Kidney epithelial cell (primary cell): ENCODE measurements at regions not wholly inside any gene's neighbourhood (a gene's known extent, or its start where the extent isn't known, plus 50 kb on each side); places are given as distances from the start of the nearest gene placed in this dataset.
"Not testable (repeated sequence)": the region's sequence is repeated elsewhere in the genome, so short reads cannot be mapped to it uniquely, and the experiment has no call there.

ENCODE experiments used
- DNase-seq: peaks from one replicate; pipeline ENCODE4 v3.0.0-alpha.2; 2010; ENCODE audit warnings: low read depth
- H3K27me3 ChIP-seq: 2 replicates; pipeline ENCODE4 v1.6.0; 2011; ENCODE audit warnings: low read length; ENCODE audit not compliant: control insufficient read depth, insufficient read depth
- H3K36me3 ChIP-seq: 2 replicates; pipeline ENCODE4 v1.5.1; 2011; ENCODE audit warnings: low read length; ENCODE audit not compliant: control insufficient read depth, insufficient read depth
- H3K4me3 ChIP-seq: 2 replicates; pipeline ENCODE4 v1.5.1; 2011; ENCODE audit warnings: low read depth, mild to moderate bottlenecking, control low read depth, low read length
- TF ChIP-seq, protein P1 (sequence below): IDR thresholded peaks from 2 replicates; pipeline ENCODE4 v1.5.1; 2011; ENCODE audit warnings: mild to moderate bottlenecking, moderate library complexity, low read length, control low read depth, inconsistent platforms; ENCODE audit not compliant: insufficient read depth, poor library complexity, severe bottlenecking

DNA sequence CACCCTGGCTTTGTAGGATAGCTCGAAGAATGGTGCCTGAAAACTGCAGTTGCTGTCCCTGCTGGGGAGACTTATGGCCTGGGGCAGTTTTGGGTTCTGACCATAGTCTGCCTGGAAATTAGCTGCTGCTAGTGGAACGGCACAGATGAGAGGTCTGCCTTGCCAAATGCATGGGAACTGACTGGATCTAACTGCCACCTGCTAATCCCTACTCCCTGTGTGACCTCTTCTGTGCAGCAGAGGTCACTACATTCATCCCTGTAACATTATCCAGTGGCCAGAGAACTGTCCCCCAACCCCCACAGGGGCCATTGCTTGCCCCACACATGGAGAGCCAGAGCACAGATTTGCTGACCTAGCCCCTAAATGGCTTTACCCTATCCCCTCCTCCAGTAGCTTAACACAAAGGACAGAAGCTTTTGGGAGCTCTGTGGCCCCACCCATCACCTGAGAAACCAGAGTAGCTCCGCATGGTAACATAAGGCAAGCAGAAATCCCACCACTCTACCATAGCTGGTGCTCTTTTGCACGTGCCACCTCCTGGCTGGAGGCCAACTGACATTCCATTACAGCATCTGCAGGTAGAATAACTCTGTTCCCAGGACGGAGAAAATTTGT lies 840.0 kb downstream of the EPHA3 start:
- no peak for DNase-seq
- Histone ChIP-seq H3K27me3 (no peaks in the 10 kb centered on the region), H3K36me3 (no peaks in the 10 kb centered on the region), H3K4me3 (no peak overlapping the region)
- TF ChIP-seq, protein P1, sequence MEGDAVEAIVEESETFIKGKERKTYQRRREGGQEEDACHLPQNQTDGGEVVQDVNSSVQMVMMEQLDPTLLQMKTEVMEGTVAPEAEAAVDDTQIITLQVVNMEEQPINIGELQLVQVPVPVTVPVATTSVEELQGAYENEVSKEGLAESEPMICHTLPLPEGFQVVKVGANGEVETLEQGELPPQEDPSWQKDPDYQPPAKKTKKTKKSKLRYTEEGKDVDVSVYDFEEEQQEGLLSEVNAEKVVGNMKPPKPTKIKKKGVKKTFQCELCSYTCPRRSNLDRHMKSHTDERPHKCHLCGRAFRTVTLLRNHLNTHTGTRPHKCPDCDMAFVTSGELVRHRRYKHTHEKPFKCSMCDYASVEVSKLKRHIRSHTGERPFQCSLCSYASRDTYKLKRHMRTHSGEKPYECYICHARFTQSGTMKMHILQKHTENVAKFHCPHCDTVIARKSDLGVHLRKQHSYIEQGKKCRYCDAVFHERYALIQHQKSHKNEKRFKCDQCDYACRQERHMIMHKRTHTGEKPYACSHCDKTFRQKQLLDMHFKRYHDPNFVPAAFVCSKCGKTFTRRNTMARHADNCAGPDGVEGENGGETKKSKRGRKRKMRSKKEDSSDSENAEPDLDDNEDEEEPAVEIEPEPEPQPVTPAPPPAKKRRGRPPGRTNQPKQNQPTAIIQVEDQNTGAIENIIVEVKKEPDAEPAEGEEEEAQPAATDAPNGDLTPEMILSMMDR, result no peak

DNA sequence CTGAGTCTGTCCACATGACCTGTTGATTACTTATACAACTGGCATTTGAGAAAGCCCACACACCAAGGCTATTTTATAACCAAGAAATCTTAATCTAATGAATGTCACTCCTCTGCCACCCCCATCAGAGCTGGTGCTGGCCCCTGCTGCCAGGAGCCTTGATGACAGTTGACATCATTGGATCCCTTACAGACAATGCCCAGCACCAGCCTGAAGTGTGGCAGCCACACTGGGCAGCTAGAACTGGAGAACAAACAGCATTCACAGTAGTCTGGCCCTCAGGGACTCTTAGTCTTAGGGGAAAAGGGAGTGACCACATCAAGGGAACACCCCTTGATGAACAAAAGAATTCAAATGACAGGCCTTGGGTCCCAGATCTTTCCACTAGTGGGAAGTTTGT lies 840.6 kb downstream of the EPHA3 start:
- Histone ChIP-seq H3K27me3 (no peaks in the 10 kb centered on the region), H3K36me3 (no peaks in the 10 kb centered on the region), H3K4me3 (no peak overlapping the region)
- DNase-seq, result no peak
- TF ChIP-seq, protein P1, result no peak

DNA sequence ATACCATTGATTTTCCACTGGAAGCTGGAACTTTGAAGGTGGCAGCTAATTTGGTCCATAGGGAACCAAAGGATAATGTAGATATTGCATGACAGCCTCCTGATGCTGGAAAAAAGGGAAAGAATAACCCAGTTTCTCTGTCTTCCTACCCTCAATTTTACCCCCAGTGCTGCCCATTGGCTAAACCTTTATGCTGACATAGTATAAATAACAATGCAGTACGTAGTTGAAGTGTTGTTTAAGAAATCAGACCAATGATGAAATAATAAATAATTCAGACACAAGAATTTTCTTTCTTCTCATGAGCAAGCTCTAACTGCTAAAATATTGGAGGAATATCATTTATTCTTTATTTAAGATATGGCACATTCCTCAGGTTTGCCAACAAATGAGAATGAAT lies 843.4 kb downstream of the EPHA3 start:
- no peaks in the 10 kb centered on the region for H3K36me3 ChIP-seq
- no peaks in the 10 kb centered on the region for H3K27me3 ChIP-seq
- no peak overlapping the region for H3K4me3 ChIP-seq
- TF ChIP-seq, protein P1, result no peak
- no peak for DNase-seq

DNA sequence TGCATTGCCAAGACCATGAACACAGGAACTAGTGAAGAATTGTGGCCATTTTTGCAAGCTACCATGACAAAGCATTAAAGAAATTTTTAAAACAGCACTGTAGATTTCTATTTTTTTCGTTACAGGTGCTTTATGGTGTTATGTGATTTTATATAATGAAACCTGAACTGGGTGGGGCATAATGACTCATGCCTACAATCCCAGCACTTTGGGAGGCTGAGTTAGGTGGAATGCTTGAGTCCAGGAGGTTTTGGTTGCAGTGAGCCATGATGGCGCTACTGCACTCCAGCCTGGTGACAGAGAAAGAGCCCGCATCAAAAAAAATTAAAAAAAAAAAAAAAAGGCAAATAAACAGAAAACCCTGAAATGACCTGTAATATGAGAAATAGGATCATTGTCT lies 846.7 kb downstream of the EPHA3 start:
- TF ChIP-seq, protein P1, result no peak
- DNase-seq, result no peak

DNA sequence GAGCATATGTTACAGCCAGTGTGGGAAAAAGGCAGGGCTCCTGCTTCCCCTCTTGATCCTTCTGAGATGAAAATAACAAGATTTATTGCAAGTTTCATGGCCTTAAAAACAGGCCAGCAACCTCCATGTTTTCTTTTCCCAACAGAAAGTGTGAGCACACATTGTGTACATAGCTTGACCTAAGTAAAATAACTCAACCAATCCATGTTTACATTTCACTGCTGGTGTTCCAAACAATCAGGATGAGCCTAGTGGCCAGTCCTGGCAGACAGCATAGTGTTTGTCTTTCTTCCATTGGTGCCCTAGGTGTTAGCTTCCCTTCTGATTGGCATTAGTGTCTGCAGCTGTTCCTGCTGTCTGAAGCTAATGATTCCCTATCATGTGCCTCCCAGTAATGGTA lies 847.7 kb downstream of the EPHA3 start:
- TF ChIP-seq, protein P1, result no peak
- no peak overlapping the region for H3K4me3 ChIP-seq

More for the DNA sequence above, 846.7 kb downstream of the EPHA3 start:
- no peaks in the 10 kb centered on the region for H3K27me3 ChIP-seq
- no peaks in the 10 kb centered on the region for H3K36me3 ChIP-seq
- no peak overlapping the region for H3K4me3 ChIP-seq

DNA sequence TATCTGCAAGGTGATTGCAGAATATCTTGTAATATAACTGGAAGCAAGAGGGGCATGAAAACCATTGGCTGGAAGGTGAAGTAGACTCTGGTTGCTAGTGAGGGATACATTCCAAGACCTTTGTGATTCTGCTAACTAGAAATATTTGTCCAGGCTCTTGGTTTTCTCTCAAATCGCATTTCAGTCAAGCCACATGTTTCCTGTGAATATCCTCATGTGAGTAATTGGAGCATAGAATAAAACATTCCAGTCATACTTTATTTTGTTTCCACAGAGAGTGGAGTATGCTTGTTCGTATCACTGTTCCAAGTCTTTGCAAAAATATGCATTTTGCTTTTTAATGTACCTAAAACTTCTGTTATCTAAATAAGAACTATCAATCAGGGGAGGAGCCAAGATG lies 850.0 kb downstream of the EPHA3 start:
- no peaks in the 10 kb centered on the region for H3K27me3 ChIP-seq
- no peak overlapping the region for H3K4me3 ChIP-seq
- DNase-seq, result no peak
- H3K36me3 ChIP-seq, result no peaks in the 10 kb centered on the region
- TF ChIP-seq, protein P1, result no peak

More for the DNA sequence above, 847.7 kb downstream of the EPHA3 start:
- H3K36me3 ChIP-seq, result no peaks in the 10 kb centered on the region
- no peaks in the 10 kb centered on the region for H3K27me3 ChIP-seq
- DNase-seq, result no peak

DNA sequence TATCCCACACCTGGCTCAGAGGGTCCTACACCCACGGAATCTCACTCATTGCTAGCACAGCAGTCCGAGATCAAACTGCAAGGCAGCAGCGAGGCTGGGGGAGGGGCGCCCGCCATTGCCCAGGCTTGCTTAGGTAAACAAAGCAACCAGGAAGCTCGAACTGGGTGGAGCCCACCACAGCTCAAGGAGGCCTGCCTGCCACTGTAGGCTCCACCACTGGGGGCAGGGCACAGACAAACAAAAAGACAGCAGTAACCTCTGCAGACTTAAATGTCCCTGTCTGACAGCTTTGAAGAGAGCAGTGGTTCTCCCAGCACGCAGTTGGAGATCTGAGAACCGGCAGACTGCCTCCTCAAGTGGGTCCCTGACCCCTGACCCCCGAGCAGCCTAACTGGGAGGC lies 850.7 kb downstream of the EPHA3 start:
- not testable (repeated sequence) for H3K4me3 ChIP-seq, H3K36me3 ChIP-seq, DNase-seq, H3K27me3 ChIP-seq
